ENCODE measurements at regions not wholly inside any gene's neighbourhood (a gene's known extent, or its start where the extent isn't known, plus 50 kb on each side); places are given as distances from the start of the nearest gene placed in this dataset.

DNA sequence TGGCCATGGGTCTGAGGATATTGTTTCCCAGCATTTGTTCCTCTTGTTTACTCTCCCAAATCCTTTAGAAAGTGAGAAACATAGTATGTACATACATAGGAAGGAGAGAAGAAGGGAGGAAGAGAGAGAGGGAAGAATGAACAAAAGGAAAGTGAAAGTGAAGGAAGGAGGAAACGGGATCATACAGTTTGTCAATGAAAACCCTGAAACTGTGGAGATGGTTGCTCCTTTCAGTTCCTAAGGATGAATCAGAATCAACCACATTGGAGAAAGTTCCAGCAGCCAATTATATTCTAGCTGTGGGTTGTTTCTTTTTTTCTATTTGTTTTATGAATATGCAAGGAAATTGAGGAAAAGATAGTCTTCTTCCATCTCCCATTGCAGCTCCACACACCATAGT is 396.5 kb downstream of the MLLT3 start (continued):
- TF ChIP-seq MAX (IDR thresholded peaks at IDR 0.05) = no peak
- TF ChIP-seq, protein P1, sequence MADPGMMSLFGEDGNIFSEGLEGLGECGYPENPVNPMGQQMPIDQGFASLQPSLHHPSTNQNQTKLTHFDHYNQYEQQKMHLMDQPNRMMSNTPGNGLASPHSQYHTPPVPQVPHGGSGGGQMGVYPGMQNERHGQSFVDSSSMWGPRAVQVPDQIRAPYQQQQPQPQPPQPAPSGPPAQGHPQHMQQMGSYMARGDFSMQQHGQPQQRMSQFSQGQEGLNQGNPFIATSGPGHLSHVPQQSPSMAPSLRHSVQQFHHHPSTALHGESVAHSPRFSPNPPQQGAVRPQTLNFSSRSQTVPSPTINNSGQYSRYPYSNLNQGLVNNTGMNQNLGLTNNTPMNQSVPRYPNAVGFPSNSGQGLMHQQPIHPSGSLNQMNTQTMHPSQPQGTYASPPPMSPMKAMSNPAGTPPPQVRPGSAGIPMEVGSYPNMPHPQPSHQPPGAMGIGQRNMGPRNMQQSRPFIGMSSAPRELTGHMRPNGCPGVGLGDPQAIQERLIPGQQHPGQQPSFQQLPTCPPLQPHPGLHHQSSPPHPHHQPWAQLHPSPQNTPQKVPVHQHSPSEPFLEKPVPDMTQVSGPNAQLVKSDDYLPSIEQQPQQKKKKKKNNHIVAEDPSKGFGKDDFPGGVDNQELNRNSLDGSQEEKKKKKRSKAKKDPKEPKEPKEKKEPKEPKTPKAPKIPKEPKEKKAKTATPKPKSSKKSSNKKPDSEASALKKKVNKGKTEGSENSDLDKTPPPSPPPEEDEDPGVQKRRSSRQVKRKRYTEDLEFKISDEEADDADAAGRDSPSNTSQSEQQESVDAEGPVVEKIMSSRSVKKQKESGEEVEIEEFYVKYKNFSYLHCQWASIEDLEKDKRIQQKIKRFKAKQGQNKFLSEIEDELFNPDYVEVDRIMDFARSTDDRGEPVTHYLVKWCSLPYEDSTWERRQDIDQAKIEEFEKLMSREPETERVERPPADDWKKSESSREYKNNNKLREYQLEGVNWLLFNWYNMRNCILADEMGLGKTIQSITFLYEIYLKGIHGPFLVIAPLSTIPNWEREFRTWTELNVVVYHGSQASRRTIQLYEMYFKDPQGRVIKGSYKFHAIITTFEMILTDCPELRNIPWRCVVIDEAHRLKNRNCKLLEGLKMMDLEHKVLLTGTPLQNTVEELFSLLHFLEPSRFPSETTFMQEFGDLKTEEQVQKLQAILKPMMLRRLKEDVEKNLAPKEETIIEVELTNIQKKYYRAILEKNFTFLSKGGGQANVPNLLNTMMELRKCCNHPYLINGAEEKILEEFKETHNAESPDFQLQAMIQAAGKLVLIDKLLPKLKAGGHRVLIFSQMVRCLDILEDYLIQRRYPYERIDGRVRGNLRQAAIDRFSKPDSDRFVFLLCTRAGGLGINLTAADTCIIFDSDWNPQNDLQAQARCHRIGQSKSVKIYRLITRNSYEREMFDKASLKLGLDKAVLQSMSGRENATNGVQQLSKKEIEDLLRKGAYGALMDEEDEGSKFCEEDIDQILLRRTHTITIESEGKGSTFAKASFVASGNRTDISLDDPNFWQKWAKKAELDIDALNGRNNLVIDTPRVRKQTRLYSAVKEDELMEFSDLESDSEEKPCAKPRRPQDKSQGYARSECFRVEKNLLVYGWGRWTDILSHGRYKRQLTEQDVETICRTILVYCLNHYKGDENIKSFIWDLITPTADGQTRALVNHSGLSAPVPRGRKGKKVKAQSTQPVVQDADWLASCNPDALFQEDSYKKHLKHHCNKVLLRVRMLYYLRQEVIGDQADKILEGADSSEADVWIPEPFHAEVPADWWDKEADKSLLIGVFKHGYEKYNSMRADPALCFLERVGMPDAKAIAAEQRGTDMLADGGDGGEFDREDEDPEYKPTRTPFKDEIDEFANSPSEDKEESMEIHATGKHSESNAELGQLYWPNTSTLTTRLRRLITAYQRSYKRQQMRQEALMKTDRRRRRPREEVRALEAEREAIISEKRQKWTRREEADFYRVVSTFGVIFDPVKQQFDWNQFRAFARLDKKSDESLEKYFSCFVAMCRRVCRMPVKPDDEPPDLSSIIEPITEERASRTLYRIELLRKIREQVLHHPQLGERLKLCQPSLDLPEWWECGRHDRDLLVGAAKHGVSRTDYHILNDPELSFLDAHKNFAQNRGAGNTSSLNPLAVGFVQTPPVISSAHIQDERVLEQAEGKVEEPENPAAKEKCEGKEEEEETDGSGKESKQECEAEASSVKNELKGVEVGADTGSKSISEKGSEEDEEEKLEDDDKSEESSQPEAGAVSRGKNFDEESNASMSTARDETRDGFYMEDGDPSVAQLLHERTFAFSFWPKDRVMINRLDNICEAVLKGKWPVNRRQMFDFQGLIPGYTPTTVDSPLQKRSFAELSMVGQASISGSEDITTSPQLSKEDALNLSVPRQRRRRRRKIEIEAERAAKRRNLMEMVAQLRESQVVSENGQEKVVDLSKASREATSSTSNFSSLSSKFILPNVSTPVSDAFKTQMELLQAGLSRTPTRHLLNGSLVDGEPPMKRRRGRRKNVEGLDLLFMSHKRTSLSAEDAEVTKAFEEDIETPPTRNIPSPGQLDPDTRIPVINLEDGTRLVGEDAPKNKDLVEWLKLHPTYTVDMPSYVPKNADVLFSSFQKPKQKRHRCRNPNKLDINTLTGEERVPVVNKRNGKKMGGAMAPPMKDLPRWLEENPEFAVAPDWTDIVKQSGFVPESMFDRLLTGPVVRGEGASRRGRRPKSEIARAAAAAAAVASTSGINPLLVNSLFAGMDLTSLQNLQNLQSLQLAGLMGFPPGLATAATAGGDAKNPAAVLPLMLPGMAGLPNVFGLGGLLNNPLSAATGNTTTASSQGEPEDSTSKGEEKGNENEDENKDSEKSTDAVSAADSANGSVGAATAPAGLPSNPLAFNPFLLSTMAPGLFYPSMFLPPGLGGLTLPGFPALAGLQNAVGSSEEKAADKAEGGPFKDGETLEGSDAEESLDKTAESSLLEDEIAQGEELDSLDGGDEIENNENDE (IDR thresholded peaks at IDR 0.05; ENCODE audit: insufficient replicate concordance, low read length) = no peak
- TF ChIP-seq BACH1 (IDR thresholded peaks at IDR 0.05; ENCODE audit: low read length) = no peak
- no peak for TF ChIP-seq TEAD4 (IDR thresholded peaks at IDR 0.05; ENCODE audit: low read depth, low read length)
- TF ChIP-seq TCF12 (IDR thresholded peaks at IDR 0.05; ENCODE audit: low read depth, low read length) = no peak
- TF ChIP-seq SUZ12 (IDR thresholded peaks at IDR 0.05; ENCODE audit: low read length) = no peak
- TF ChIP-seq SIN3A (conservative IDR thresholded peaks at IDR 0.05 in 1 of 2, IDR thresholded peaks at IDR 0.05 in 1 of 2; ENCODE audit: low read depth in 1 of 2, low read length in 2 of 2) = no peak

Measured in H1 (cell line).